NCI-H748 treated with DMSO at 0.1 percent for 48 hours (cell line): ENCODE measurements at regions not wholly inside any gene's neighbourhood (a gene's known extent, or its start where the extent isn't known, plus 50 kb on each side); places are given as distances from the start of the nearest gene placed in this dataset.
"Not testable (repeated sequence)": the region's sequence is repeated elsewhere in the genome, so short reads cannot be mapped to it uniquely, and the experiment has no call there.

Experiments
- DNase-seq: peaks from one replicate; lab custom pipeline; 2025; lab: John Stamatoyannopoulos, UW

DNA sequence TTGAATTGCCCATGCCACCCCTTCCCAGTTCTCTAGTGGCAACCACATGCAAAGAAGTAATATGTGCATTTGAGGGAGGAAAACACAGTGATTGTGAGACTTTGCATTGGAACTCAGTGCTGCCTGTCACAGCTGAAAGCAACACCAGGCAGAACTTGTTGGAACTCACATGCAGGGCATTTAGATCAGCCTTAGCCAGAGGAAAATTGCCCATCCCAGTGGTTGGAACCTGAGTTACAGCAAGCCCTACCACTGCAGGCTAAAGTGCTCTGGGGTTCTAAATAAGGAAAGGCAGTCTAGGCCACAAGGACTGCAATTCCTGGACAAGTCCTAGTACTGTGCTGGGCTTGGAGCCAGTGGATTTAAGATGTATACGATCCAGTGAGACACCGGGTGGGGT lies 245.3 kb upstream of the UFL1 start:
- DNase-seq = no peak

DNA sequence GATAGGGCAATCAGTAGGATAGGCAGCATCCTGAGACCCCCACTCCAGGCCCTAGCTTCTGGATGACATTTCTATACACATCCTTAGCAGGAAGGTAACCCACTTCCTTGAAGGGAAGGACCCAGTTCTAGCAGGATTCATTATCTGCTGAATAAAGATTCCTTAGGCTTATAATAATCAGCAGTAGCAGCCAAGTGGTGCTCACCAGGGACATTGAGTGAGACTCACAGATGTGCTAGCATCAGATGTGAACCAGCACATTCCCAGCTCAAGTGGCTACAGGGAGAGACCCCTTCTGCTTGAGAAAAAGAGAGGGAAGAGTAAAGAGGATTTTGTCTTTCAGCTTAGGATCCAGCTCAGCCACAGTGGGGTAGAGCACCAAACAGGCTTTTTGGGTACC lies 244.8 kb upstream of the UFL1 start:
- DNase-seq = no peak

DNA sequence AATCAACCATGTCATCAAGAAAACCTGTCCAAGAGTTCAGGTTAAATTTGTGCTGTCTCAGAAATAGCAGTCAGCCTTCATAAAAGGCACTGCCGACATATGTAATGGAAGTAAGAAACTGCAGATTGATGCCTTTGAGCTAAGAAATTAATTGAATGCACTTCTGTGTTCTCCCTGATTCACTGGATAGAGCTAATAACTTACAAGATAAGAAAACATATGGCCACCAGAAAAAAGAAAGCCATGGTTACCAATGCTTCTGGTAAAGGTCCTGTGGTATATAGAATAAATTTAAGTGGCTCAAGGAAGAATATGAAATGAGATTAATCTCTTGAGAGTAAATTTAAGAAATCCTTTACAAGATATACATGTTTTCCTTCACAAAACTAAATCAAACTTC lies 242.5 kb upstream of the UFL1 start:
- no peak for DNase-seq

DNA sequence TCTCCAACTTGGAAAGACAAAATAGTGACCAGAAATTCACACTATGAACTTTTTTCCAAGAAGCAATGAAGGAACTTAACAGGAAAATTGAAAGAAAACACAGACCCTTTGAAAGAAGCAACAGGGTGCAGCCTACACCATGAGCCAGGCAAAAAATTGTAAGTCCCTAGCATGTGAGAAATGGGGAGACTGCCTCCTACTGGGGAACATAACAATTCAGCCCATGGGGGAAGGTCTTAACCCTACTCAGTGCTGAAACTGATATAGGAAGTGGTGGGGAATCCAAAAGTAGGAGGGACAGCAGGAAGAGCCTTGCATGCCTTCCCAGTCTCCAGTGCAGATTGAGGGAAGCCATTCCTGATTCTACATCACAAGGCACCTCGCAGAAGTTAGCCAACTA lies 235.1 kb upstream of the UFL1 start:
- no peak for DNase-seq

DNA sequence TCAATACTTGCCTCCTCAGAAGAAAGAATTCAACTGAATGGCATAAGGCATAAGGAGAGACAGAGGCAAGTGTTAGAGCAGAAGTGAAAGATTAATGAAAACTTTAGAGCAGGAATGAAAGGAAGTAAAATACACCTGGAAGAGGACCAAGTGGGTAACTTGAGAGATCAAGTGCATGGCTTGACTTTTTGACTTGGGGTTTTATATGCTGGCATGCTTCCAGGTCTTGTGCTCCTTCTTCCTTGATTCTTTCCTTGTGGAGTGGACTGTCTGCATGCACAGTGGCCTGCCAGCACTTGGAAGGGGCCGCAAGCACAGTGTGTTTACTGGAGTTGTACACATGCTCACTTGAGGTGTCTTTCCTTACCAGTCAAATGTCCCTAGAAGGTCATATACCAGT lies 222.1 kb upstream of the UFL1 start:
- no peak for DNase-seq

DNA sequence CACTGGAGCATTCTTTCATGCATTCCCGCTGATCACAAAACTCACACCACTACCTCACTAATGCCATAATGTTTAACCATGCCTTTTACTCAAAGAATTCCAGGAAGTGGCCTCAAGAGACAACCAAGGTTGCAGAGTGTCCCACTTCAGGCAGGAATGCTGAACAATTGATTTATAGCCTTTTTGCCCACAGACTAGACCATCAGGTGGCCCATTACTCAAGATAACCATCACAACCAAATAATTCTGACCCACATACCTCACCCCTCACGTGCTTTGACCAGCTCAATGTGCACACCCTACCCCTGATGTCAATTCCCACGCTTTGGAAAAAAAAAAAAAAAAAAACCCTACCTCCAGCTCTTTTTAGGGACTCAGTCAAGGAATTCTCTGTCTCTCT lies 220.6 kb upstream of the UFL1 start:
- DNase-seq = no peak

- no peak for DNase-seq
Observed at GRCh38 chr6:96301781-96302180, 219.8 kb upstream of the UFL1 start.

DNA sequence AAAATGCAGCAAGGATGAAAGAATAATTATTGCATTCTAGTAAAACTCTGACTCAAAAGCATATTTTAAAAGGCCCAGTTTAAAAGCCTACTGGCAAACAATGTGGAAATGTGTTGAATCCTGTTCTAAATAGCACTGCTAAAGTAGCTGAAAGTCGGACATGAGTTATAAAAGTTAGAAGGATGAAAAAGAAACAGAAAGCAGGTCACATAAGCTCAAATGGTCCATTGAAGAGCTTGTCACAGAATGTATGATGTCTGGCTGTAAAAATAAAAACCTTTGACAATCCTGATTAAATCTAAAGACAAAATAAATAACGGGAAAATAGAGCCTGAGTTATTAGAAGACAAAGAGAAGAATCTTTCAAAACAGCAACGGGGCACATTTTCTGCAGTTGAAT lies 218.6 kb upstream of the UFL1 start:
- no peak for DNase-seq

GRCh38 chr6:96304997-96305396 lies 216.6 kb upstream of the UFL1 start:
- no peak for DNase-seq

- DNase-seq = no peak
Observed at GRCh38 chr6:96330884-96331283, 190.7 kb upstream of the UFL1 start.

GRCh38 chr6:96340164-96340563 lies 181.4 kb upstream of the UFL1 start:
- no peak for DNase-seq

GRCh38 chr6:96345501-96345900 lies 176.1 kb upstream of the UFL1 start:
- no peak for DNase-seq

- no peak for DNase-seq
Observed at GRCh38 chr6:96381246-96381645, 140.4 kb upstream of the UFL1 start.

GRCh38 chr6:96391776-96392360 lies 129.7 kb upstream of the UFL1 start:
- DNase-seq = peak; percentile 83

DNA sequence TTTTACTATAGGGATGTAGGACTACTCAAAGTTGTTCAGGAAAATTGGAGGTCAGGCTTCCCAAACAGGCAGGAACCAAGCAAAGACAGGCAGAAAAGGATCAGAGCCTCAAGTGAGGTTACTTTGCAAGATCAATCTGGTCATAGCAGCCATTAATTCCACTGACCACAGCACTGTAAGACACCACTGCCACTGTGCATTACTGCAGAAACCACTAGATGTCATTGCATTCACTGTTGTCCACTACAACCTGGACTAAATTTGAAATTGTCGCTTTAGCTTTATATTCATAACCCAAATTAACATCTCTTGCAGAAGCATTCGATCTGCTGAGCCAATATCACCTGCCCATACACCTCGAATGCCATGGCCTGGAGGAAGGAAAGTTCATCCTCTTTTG lies 126.9 kb upstream of the UFL1 start:
- no peak for DNase-seq

- DNase-seq = no peak
Observed at GRCh38 chr6:96410467-96410866, 111.1 kb upstream of the UFL1 start.

- no peak for DNase-seq
Observed at GRCh38 chr6:96420294-96420693, 101.3 kb upstream of the UFL1 start.

DNA sequence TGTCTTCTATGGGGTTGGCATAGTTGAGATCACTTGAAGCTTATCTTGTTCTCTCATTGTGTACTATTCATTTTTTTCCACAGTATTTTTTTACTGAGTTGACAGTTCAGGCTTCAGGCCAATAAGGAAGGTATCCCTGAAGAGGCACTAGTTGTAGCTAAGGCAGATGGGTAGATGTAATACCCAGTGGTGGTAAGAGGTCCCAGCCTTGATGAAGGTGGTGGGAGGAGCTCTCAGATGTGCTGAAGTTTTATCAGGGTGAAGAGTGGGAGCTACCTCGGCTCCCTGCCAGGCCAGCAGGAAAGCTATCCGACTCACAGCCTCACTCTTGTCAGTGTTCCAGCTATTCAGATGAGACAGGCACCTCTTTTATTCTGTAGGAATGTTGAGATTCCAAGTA lies 87.7 kb upstream of the UFL1 start:
- DNase-seq = no peak

- no peak for DNase-seq
Observed at GRCh38 chr6:96436398-96436797, 85.2 kb upstream of the UFL1 start.

GRCh38 chr6:96437228-96437627 lies 84.4 kb upstream of the UFL1 start:
- not testable (repeated sequence) for DNase-seq

DNA sequence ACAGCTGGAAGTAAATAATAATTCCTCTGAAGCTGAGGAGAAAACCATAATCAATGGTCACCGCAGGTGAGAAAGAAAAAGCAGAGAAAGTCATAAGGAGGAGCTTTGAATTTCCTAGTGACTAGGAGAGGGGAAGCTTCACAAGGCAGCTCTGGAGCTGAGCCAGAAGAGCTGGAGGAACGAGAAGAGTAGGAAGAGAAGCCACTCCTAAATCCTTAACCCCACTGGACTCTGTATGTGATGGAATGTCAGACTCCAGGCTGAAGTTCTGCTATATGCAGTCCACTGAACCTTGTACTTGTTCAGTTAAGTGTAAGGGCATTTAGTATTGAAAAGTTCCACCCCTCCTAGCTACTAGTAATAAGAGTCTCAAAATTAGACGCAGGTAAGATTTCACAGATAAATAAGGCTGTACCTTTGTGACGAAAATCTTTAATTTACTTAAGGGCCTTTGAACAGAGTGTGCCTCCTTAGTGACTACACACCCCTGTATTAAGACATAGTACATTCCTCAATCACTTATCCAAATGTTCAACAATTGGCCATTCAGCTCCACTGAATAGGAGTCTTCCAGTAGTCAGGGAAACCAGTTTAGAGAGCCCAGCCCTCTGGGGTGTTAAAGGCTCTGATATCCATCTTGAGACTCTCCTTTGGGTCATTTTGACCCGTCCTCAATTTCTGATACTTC lies 71.4 kb upstream of the UFL1 start:
- no peak for DNase-seq

- no peak for DNase-seq
Observed at GRCh38 chr6:96450770-96451130, 70.9 kb upstream of the UFL1 start.

GRCh38 chr6:96458771-96459170 lies 62.8 kb upstream of the UFL1 start:
- DNase-seq = no peak

DNA sequence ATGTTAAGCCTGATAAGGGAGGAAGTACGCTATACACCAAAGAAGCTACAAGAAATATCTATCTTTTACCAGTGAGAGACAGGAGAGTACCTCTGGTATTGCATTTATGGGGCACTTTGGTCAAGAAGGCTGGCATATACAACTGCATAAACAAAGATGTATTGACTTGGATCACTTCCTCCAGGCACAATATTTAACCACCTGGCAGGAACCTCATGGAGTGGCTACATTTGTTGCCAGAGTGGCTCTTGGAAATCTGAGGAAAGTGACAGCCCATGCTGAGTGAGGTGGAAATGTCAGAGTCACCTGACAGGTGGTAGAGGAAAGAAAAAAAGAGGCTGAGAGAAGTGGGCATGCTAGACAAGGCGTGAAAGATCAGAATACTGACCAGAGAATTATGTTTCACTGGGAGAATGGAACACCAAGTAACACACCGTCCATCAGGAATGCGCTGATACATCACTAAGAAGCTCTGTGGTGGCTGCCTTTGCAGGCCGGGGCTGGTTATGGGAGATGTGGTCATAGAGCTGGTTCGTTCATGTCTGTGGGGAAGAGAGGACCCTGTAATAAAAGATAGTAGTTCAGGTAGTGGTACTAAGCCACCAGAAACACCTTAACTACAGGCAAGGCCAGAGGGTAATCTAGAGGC lies 61.4 kb upstream of the UFL1 start:
- DNase-seq = no peak
